Body of pancreas (tissue), 4 donors: ENCODE measurements at regions not wholly inside any gene's neighbourhood (a gene's known extent, or its start where the extent isn't known, plus 50 kb on each side); places are given as distances from the start of the nearest gene placed in this dataset.

ENCODE experiments used
- ATAC-seq: fragments of 150-250 bp; one replicate; pipeline ENCODE4 v1.9.1; 2016
- DNase-seq, 4 donors: peaks; one replicate each; pipeline ENCODE4 v3.0.0-alpha.2; 2019
- H3K27ac ChIP-seq, 4 donors: fragments of 200-600 bp; sonication (generic); 1 replicate in 3 of 4; 2 replicates in 1 of 4; pipeline versions ENCODE4 v1.5.1 to v1.6.1; 2016 to 2019; ENCODE audit warnings: mild to moderate bottlenecking in 1 of 4, mixed read lengths in 1 of 4, moderate library complexity in 1 of 4
- H3K27me3 ChIP-seq, 2 donors: fragments of 200-600 bp; sonication (generic); one replicate each; pipeline ENCODE4 v1.6.0; 2016; ENCODE audit warnings: mild to moderate bottlenecking in 1 of 2
- H3K36me3 ChIP-seq, 2 donors: fragments of 200-600 bp; sonication (generic); replicated peaks in 1 of 2; 2 replicates each; pipeline ENCODE4 v1.5.1; 2016; ENCODE audit warnings: low read depth in 2 of 2; ENCODE audit not compliant: insufficient read depth in 1 of 2
- H3K4me1 ChIP-seq: fragments of 200-600 bp; sonication (generic); one replicate; pipeline ENCODE4 v1.6.0; 2016
- H3K4me3 ChIP-seq, 2 donors: fragments of 200-600 bp; sonication (generic); 1 replicate in 1 of 2; 2 replicates in 1 of 2; pipeline ENCODE4 v1.5.1; 2016 to 2019
- H3K9me3 ChIP-seq, 3 donors: fragments of 200-600 bp; sonication (generic); 1 replicate in 2 of 3; 2 replicates in 1 of 3; pipeline ENCODE4 v1.5.1; 2016
- CTCF ChIP-seq, 7 experiments: fragments of 450-650 bp in 4 of 7; fragments of 200-600 bp in 3 of 7; sonication (generic) in 3 of 7; IDR thresholded peaks; one replicate each; pipeline ENCODE4 v1.5.1; 2016 to 2019; ENCODE audit warnings: antibody characterized with exemption in 7 of 7
- POLR2A ChIP-seq, 3 donors: fragments of 450-650 bp; IDR thresholded peaks; one replicate each; pipeline ENCODE4 v1.6.1; 2016; ENCODE audit warnings: antibody characterized with exemption in 3 of 3, mild to moderate bottlenecking in 2 of 3
- WGBS, 2 donors: methylation state at CpG; one replicate each; pipeline ENCODE4 v1.1.5; 2017; 5-methylcytosine and 5-hydroxymethylcytosine counted together
- intact Hi-C: fragments of 100-400 bp; cut with DNase I; formaldehyde crosslinking; loops from one replicate; pipeline ENCODE4 v1.15.1; 2023

- TF ChIP-seq CTCF (IDR thresholded peaks at IDR 0.05), result no peak
- 74 to 77% methylated on average over 11 of the region's 11 CpGs for WGBS, 2 donors
- no peaks in the 10 kb centered on the region for H3K9me3 ChIP-seq
- intact Hi-C loops, result no loop called here
- H3K4me3 ChIP-seq, result no peak overlapping the region
- H3K27ac ChIP-seq, result no peak overlapping the region
- no peaks in the 10 kb centered on the region for H3K4me1 ChIP-seq
- DNase-seq (no peak), ATAC-seq (no peak)
- no peaks in the 10 kb centered on the region for H3K36me3 ChIP-seq
- H3K27me3 ChIP-seq, result no peaks in the 10 kb centered on the region
These were observed 565.7 kb downstream of the METTL15 start for GRCh38 chr11:28673691-28674432.

GRCh38 chr11:28671274-28671673 lies 563.1 kb downstream of the METTL15 start:
- WGBS, 2 donors, result 56 to 66% methylated on average over 4 of the region's 4 CpGs
- DNase-seq, result no peak
- Histone ChIP-seq H3K27me3 (no peaks in the 10 kb centered on the region), H3K36me3 (no peaks in the 10 kb centered on the region), H3K9me3 (no peaks in the 10 kb centered on the region), H3K4me3 (no peak overlapping the region), H3K4me1 (no peaks in the 10 kb centered on the region), H3K27ac (no peak overlapping the region)
- intact Hi-C loops, result no loop called here
- TF ChIP-seq POLR2A (IDR thresholded peaks at IDR 0.05), result no peak
- no peak for TF ChIP-seq CTCF (IDR thresholded peaks at IDR 0.05)
- ATAC-seq, result no peak

- ATAC-seq, result no peak
- H3K4me1 ChIP-seq, result no peaks in the 10 kb centered on the region
- no peak for TF ChIP-seq CTCF (IDR thresholded peaks at IDR 0.05)
- TF ChIP-seq POLR2A (IDR thresholded peaks at IDR 0.05), result no peak
- H3K27me3 ChIP-seq, result no peaks in the 10 kb centered on the region
- H3K36me3 ChIP-seq, result no peaks in the 10 kb centered on the region
- 70 to 85% methylated on average over 6 of the region's 6 CpGs for WGBS, 2 donors
- H3K4me3 ChIP-seq, result no peak overlapping the region
- DNase-seq, result no peak
- H3K27ac ChIP-seq, result no peak overlapping the region
- no peaks in the 10 kb centered on the region for H3K9me3 ChIP-seq
- intact Hi-C loops, result no loop called here
These were observed 558.4 kb downstream of the METTL15 start for GRCh38 chr11:28666632-28667031.

- DNase-seq, result no peak
- Histone ChIP-seq H3K4me3 (no peak overlapping the region), H3K4me1 (peaks cover 8% of the 10 kb centered on the region), H3K9me3 (no peaks in the 10 kb centered on the region), H3K27me3 (no peaks in the 10 kb centered on the region), H3K36me3 (no peaks in the 10 kb centered on the region), H3K27ac (no peak overlapping the region)
- ATAC-seq, result no peak
- 88 to 96% methylated on average over 1 of the region's 1 CpG for WGBS, 2 donors
- intact Hi-C loops, result no loop called here
- TF ChIP-seq CTCF (IDR thresholded peaks at IDR 0.05), result no peak
- TF ChIP-seq POLR2A (IDR thresholded peaks at IDR 0.05), result no peak
These were observed 551.6 kb downstream of the METTL15 start for GRCh38 chr11:28659716-28660348.
